Activated CD8-positive, alpha-beta memory T cell treated with anti-CD3 and anti-CD28 coated beads for 4 hours (primary cell): ENCODE measurements at regions not wholly inside any gene's neighbourhood (a gene's known extent, or its start where the extent isn't known, plus 50 kb on each side); places are given as distances from the start of the nearest gene placed in this dataset.

Experiments used
- DNase-seq, 2 donors: peaks; one replicate each; pipeline ENCODE4 v3.0.0-alpha.2; 2020; ENCODE audit warnings: low read depth in 2 of 2

DNA sequence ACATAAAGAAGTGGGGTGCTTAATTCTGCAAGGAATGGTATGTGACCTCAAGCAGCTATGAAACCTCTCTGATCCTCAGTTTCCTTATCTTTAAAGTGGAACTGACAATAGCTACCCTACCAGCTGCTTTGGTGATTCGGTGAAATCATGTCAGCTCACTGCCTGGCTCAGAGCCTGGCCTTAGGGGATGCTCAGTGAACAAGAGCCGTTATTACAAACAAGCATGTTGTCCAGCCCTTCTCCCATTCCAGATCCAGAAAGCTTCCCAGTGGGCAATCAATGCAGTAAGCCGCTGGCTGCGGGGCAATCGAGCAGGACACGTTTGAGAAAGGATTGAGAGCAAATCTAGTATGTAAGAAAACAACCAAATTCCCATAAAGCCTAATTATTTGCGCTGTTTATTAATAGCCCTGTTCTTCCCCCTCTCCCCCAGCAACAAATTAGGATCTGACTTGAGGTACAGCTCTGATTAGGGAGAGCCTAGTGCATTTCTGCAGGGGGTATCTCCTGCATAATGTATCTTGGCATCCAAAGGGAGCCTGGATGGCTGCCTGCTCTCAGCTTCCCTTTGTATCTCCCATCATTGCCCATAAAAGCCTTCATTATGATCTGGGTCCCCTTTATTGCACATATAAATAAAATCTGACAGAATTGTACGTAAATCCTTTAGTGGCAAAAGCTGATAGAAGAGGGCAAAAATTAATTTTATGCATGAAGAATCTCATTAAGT lies 371.4 kb downstream of the TMEM232 start:
- no peak for DNase-seq

DNA sequence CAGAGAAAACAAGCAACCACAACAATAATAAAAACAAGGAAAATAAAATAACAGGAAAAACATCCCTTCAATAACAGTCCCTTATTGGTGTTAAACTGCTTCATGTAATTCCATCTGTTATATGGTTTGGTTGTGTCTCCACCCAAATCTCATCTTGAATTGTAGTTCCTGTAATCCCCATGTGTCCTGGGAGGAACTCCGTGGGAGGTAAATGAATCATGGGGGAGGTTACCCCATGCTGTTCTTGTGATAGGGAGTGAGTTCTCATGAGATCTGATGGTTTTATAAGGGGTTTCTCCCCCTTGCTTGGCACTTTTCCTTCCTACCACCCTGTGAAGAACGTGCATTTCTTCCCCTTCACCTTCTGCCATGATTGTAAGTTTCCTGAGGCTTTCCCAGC lies 369.8 kb downstream of the TMEM232 start:
- DNase-seq = no peak

DNA sequence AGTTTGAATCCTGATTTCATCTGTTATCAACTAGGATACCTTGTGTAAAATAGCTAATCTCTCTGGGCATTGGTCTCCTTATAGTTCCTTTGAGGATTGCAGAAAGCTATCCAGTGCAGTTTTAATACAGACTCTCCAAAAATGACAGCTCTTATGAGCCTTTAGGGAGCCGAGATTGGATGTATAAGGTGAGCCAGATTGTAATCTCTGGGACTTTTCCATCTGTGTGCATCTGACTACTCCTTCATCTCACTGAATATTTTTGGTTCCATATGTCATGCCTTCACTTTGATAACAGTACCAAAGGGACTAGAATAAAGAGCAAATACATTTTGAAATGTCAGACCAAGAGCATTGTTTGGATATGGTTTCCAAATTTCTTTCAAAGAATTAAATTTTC lies 367.2 kb downstream of the TMEM232 start:
- DNase-seq = no peak

DNA sequence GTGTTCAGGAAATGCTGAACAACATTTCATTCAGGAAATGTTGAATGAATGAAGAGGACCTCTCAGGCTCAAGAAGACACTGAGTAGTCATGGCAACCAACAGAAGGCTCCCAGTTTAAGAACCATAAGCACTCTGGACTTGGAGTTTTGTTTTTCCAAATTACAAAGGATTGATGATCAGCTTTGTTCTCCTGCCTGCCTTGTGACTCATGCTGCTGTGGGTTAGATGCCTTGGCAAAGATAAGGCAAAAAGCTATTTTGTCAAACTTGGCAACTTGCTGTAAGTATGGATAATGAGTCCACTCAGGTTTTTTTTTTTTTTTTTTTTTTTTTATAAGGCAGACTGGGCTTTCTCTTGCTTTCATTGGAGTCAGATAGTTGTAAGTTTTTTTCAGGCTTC lies 365.0 kb downstream of the TMEM232 start:
- DNase-seq = no peak

DNA sequence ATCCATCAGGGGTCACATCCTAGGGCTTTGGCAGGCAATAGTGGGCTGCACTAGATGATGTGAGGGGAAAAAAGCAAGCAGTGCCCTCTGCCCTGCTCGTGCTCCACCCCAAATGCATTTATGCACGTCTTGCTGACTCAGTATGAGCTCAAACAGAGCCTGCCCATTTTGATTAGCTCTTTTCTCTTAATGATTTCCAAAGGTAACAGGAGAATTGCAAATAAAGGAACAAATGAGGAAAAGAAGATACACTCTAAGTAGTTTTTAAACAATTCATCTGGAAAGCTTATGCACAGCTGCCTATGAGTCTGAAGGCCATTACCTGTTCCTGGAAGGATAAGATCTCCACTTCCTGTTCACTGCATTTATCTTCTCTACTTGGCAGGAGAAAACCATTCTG lies 364.2 kb downstream of the TMEM232 start:
- DNase-seq = no peak

DNA sequence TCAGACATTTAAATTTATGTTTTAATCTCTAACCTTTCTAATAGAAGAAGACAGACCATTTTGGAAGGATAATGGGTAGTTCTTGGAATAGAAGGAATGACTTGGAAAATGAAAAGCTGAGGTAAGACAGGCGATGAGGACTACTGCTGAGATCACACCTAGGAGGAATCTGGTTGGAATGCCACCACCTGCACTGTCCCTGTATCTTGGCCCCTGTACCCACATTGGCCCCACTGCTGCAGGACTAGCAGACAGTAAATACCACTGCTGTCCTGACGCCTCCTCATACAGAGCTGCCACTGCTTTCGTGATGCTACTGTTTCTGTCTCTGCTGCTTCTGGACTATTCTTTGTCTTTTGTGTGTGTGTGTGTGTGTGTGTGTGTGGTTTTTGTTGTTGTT lies 359.8 kb downstream of the TMEM232 start:
- DNase-seq = no peak
